IPS-NIHi11 (cell line): ENCODE measurements at regions not wholly inside any gene's neighbourhood (a gene's known extent, or its start where the extent isn't known, plus 50 kb on each side); places are given as distances from the start of the nearest gene placed in this dataset.
"Not testable (repeated sequence)": the region's sequence is repeated elsewhere in the genome, so short reads cannot be mapped to it uniquely, and the experiment has no call there.

Source experiments
- DNase-seq: peaks from one replicate; pipeline ENCODE4 v3.0.0; 2012; ENCODE audit warnings: mixed read lengths, low spot score

GRCh38 chr7:83827036-83827435 lies 178.1 kb upstream of the SEMA3E start:
- no peak for DNase-seq

GRCh38 chr7:83824214-83824613 lies 175.3 kb upstream of the SEMA3E start:
- DNase-seq: no peak

GRCh38 chr7:83821866-83822265 lies 172.9 kb upstream of the SEMA3E start:
- DNase-seq: no peak

GRCh38 chr7:83820641-83821040 lies 171.7 kb upstream of the SEMA3E start:
- no peak for DNase-seq

- no peak for DNase-seq
These were observed 171.0 kb upstream of the SEMA3E start for GRCh38 chr7:83819911-83820310.

GRCh38 chr7:83814480-83814879 lies 165.5 kb upstream of the SEMA3E start:
- no peak for DNase-seq

- not testable (repeated sequence) for DNase-seq
These were observed 163.6 kb upstream of the SEMA3E start for GRCh38 chr7:83812563-83812962.

- DNase-seq: no peak
These were observed 160.0 kb upstream of the SEMA3E start for GRCh38 chr7:83808982-83809381.

GRCh38 chr7:83807774-83808173 lies 158.8 kb upstream of the SEMA3E start:
- DNase-seq: no peak

- no peak for DNase-seq
These were observed 157.6 kb upstream of the SEMA3E start for GRCh38 chr7:83806538-83806937.

GRCh38 chr7:83799333-83799732 lies 150.4 kb upstream of the SEMA3E start:
- DNase-seq: no peak

- no peak for DNase-seq
These were observed 149.6 kb upstream of the SEMA3E start for GRCh38 chr7:83798489-83798888.

GRCh38 chr7:83796760-83797159 lies 147.8 kb upstream of the SEMA3E start:
- no peak for DNase-seq

- DNase-seq: no peak
These were observed 145.9 kb upstream of the SEMA3E start for GRCh38 chr7:83794829-83795228.

GRCh38 chr7:83793558-83793957 lies 144.6 kb upstream of the SEMA3E start:
- no peak for DNase-seq

- no peak for DNase-seq
These were observed 142.8 kb upstream of the SEMA3E start for GRCh38 chr7:83791737-83792136.

GRCh38 chr7:83786858-83787257 lies 137.9 kb upstream of the SEMA3E start:
- DNase-seq: no peak

- DNase-seq: no peak
These were observed 133.7 kb upstream of the SEMA3E start for GRCh38 chr7:83782628-83783027.

- DNase-seq: no peak
These were observed 129.1 kb upstream of the SEMA3E start for GRCh38 chr7:83778073-83778443.

GRCh38 chr7:83777406-83778072 lies 128.6 kb upstream of the SEMA3E start:
- no peak for DNase-seq

GRCh38 chr7:83769407-83769806 lies 120.5 kb upstream of the SEMA3E start:
- DNase-seq: no peak

GRCh38 chr7:83751217-83751616 lies 102.3 kb upstream of the SEMA3E start:
- no peak for DNase-seq

- DNase-seq: no peak
These were observed 100.6 kb upstream of the SEMA3E start for GRCh38 chr7:83749495-83749894.

GRCh38 chr7:83739527-83739926 lies 90.6 kb upstream of the SEMA3E start:
- DNase-seq: no peak
